ENCODE measurements at regions not wholly inside any gene's neighbourhood (a gene's known extent, or its start where the extent isn't known, plus 50 kb on each side); places are given as distances from the start of the nearest gene placed in this dataset.

DNA sequence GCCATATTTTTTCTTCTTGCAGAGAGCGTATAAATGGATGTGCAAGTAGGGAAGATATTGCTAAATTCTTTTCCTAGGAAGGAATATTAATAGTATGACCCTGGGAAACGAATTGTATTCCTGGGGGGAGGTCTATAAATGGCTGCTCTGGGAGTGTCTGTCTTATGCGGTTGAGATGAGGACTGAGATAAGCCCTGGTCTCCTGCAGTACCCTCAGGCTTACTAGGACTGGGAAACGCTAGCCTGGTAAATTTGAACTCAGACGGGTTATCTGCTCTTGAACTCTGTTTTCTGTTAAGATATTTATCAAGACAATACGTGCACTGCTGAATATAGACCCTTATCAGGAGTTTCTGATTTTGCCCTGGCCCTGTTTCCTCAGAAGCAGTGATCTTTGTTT, 1126.4 kb upstream of the C9orf72 start:
- Histone ChIP-seq H3K27ac (no peak overlapping the region), H3K4me1 (no peaks in the 10 kb centered on the region), H3K36me3 (no peaks in the 10 kb centered on the region), H3K9me3 (no peaks in the 10 kb centered on the region), H3K4me3 (no peak overlapping the region), H3K27me3 (no peaks in the 10 kb centered on the region)
- DNase-seq, result no peak
- no peak for TF ChIP-seq POLR2A (IDR thresholded peaks at IDR 0.05)
- TF ChIP-seq, protein P1, sequence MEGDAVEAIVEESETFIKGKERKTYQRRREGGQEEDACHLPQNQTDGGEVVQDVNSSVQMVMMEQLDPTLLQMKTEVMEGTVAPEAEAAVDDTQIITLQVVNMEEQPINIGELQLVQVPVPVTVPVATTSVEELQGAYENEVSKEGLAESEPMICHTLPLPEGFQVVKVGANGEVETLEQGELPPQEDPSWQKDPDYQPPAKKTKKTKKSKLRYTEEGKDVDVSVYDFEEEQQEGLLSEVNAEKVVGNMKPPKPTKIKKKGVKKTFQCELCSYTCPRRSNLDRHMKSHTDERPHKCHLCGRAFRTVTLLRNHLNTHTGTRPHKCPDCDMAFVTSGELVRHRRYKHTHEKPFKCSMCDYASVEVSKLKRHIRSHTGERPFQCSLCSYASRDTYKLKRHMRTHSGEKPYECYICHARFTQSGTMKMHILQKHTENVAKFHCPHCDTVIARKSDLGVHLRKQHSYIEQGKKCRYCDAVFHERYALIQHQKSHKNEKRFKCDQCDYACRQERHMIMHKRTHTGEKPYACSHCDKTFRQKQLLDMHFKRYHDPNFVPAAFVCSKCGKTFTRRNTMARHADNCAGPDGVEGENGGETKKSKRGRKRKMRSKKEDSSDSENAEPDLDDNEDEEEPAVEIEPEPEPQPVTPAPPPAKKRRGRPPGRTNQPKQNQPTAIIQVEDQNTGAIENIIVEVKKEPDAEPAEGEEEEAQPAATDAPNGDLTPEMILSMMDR (IDR thresholded peaks at IDR 0.05), result no peak
- no peak for ATAC-seq
- WGBS (ENCODE audit: insufficient coverage, low coverage, low lambda C conversion rate, missing lambda C conversion rate), result 65% methylated on average over 6 of the region's 6 CpGs
- intact Hi-C loops (cut with DNase I), result no loop called here

DNA sequence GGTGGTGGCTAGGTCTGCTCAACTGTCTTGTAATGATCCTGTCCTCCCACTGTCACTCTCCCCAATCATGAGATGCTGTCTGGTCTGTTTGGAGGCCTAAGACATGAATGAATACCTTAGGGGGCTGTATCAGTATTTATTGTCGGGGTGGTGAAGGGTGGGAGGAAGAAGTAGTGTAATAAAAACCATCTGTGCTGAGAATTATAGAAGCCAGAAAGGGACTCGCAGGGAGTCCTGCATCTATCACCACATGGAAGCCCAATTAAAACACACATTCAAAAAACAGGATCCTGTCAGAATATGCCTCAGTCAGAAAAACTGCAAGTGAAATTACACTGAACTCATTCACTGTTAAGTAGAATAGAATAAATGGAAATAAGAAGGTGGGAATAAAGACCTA, 1134.3 kb upstream of the C9orf72 start:
- Histone ChIP-seq H3K27ac (no peak overlapping the region), H3K36me3 (no peaks in the 10 kb centered on the region), H3K4me3 (no peak overlapping the region), H3K9me3 (no peaks in the 10 kb centered on the region), H3K4me1 (no peaks in the 10 kb centered on the region), H3K27me3 (no peaks in the 10 kb centered on the region)
- ATAC-seq, result no peak
- WGBS (ENCODE audit: insufficient coverage, low coverage, low lambda C conversion rate, missing lambda C conversion rate), result 30% methylated on average over 2 of the region's 2 CpGs
- TF ChIP-seq POLR2A (IDR thresholded peaks at IDR 0.05), result no peak
- TF ChIP-seq, protein P1 (IDR thresholded peaks at IDR 0.05), result no peak
- DNase-seq, result no peak
- intact Hi-C loops (cut with DNase I), result no loop called here

DNA sequence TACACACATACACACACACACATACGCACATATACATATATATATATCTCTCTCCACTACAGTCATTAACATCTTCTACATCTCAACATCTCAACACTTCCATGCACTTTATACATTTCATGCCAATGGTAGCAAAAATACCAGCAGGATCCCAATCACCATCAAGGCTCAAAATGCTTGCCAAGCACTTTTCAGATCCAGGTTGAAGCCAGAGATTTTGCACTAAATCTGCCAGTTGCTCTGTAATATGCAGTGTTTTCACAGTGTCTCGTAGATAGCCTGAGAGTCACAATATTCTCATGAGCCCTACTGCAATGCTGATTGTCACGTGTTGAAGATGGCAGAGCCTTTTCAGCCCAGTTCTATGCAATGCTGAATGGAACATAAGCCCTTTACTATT, 1140.9 kb upstream of the C9orf72 start:
- ATAC-seq, result no peak
- 34% methylated on average over 3 of the region's 3 CpGs for WGBS (ENCODE audit: insufficient coverage, low coverage, low lambda C conversion rate, missing lambda C conversion rate)
- no peak overlapping the region for H3K4me3 ChIP-seq
- H3K4me1 ChIP-seq, result no peaks in the 10 kb centered on the region
- H3K9me3 ChIP-seq, result no peaks in the 10 kb centered on the region
- no peak for DNase-seq
- intact Hi-C loops (cut with DNase I), result no loop called here
- TF ChIP-seq POLR2A (IDR thresholded peaks at IDR 0.05), result no peak
- TF ChIP-seq, protein P1 (IDR thresholded peaks at IDR 0.05), result no peak
- no peak overlapping the region for H3K27ac ChIP-seq
- H3K27me3 ChIP-seq, result no peaks in the 10 kb centered on the region
- H3K36me3 ChIP-seq, result no peaks in the 10 kb centered on the region

DNA sequence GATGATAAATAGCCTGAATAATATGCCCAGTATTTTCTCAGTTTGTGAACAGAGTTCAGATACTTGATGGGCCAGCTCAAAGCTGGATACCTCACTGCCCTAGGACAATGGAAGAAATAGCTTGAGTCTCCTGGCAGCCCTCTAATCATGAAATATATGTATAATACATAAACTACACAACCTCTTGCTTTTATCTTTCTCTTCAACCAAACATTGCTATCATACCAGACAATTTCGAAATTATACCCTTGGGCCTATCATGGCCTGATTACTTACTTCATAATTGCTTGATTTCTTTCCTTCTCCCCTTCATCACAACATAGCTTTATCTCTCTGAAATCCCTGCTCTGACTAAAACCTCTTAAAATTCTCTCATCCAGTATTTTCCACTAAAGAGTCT, 1144.9 kb upstream of the C9orf72 start:
- TF ChIP-seq, protein P1 (IDR thresholded peaks at IDR 0.05), result no peak
- TF ChIP-seq POLR2A (IDR thresholded peaks at IDR 0.05), result no peak
- intact Hi-C loops (cut with DNase I), result no loop called here
- no CpG with 5 or more reads among the region's 1 CpG for WGBS (ENCODE audit: insufficient coverage, low coverage, low lambda C conversion rate, missing lambda C conversion rate)
- Histone ChIP-seq H3K27ac (no peak overlapping the region), H3K36me3 (no peaks in the 10 kb centered on the region), H3K4me3 (no peak overlapping the region), H3K9me3 (no peaks in the 10 kb centered on the region), H3K4me1 (no peaks in the 10 kb centered on the region), H3K27me3 (no peaks in the 10 kb centered on the region)
- DNase-seq, result no peak
- no peak for ATAC-seq

DNA sequence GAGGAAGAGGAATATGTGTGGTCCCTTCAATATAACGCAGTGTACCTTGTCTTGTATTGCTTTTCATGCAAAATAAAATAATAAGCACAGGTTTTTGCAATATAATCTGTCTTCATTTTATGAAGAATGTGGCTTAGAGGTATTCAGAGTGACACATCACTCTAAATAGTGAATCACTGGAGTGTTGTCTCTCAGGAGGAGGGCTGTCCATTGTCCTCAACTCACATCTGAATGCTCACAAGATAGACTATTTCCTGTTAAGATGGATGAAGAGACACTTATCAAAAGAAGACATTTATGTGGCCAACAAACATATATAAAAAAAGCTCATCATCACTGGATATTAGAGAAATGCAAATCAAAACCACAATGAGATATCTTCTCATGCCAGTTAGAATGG, 1147.5 kb upstream of the C9orf72 start:
- DNase-seq, result no peak
- Histone ChIP-seq H3K36me3 (no peaks in the 10 kb centered on the region), H3K4me1 (no peaks in the 10 kb centered on the region), H3K27me3 (no peaks in the 10 kb centered on the region), H3K9me3 (no peaks in the 10 kb centered on the region), H3K27ac (no peak overlapping the region), H3K4me3 (no peak overlapping the region)
- intact Hi-C loops (cut with DNase I), result no loop called here
- TF ChIP-seq POLR2A (IDR thresholded peaks at IDR 0.05), result no peak
- TF ChIP-seq, protein P1 (IDR thresholded peaks at IDR 0.05), result no peak
- ATAC-seq, result no peak
- 64% methylated on average over 1 of the region's 1 CpG for WGBS (ENCODE audit: insufficient coverage, low coverage, low lambda C conversion rate, missing lambda C conversion rate)

Measured in right lobe of liver (tissue), 6 donors.